OCI-LY7 (cell line): ENCODE measurements at regions not wholly inside any gene's neighbourhood (a gene's known extent, or its start where the extent isn't known, plus 50 kb on each side); places are given as distances from the start of the nearest gene placed in this dataset.

Experiments used
- BruUV-seq: library from RNA; stranded (reverse); fragments of 400-500 nt; replicated peaks from 2 replicates; lab custom pipeline; 2021; lab: Mats Ljungman, UMichigan
- CTCF ChIA-PET: fragments of 300-600 bp; sonication (Branson Sonifier 250); formaldehyde crosslinking; loops from one replicate; lab custom pipeline; 2022; ENCODE audit warnings: antibody characterized with exemption; ENCODE audit not compliant: unreplicated experiment; lab: Charles Lee
- POLR2A ChIA-PET: fragments of 300-600 bp; sonication (Branson Sonifier 250); formaldehyde crosslinking; loops from one replicate; lab custom pipeline; 2022; ENCODE audit warnings: antibody characterized with exemption; lab: Charles Lee
- DNase-seq: peaks from one replicate; pipeline ENCODE4 v3.0.0-alpha.2; 2015; ENCODE audit warnings: low spot score
- H2AFZ ChIP-seq: fragments of 200-600 bp; sonication (generic), shearing (Covaris generic); 2 replicates; pipeline ENCODE4 v1.6.1; 2014; ENCODE audit warnings: mild to moderate bottlenecking, antibody characterized with exemption, low read length, moderate library complexity
- H3K27ac ChIP-seq: fragments of 200-600 bp; sonication (generic); 2 replicates; pipeline ENCODE4 v1.5.1; 2014; ENCODE audit warnings: mixed run types, low read depth, mild to moderate bottlenecking, moderate library complexity, low read length, inconsistent platforms; ENCODE audit not compliant: poor library complexity, severe bottlenecking
- H3K36me3 ChIP-seq: fragments of 200-600 bp; sonication (generic); 2 replicates; pipeline ENCODE4 v1.6.1; 2014; ENCODE audit warnings: mild to moderate bottlenecking, antibody characterized with exemption, low read length, moderate library complexity, mixed read lengths; ENCODE audit not compliant: insufficient read depth
- H3K4me1 ChIP-seq: fragments of 200-600 bp; sonication (generic); 2 replicates; pipeline ENCODE4 v1.5.1; 2014; ENCODE audit warnings: mild to moderate bottlenecking, low read length; ENCODE audit not compliant: insufficient read depth, poor library complexity, severe bottlenecking
- H3K4me2 ChIP-seq: fragments of 200-600 bp; sonication (generic); 2 replicates; pipeline ENCODE4 v1.6.1; 2014; ENCODE audit warnings: mild to moderate bottlenecking, low read length
- H3K4me3 ChIP-seq: fragments of 200-600 bp; sonication (generic); 2 replicates; pipeline ENCODE4 v1.5.1; 2014; ENCODE audit warnings: mild to moderate bottlenecking, low read depth, low read length; ENCODE audit not compliant: poor library complexity, severe bottlenecking
- H3K79me2 ChIP-seq: fragments of 200-600 bp; sonication (generic); 2 replicates; pipeline ENCODE4 v1.6.1; 2016; ENCODE audit warnings: low read depth, mild to moderate bottlenecking, low read length, moderate library complexity, mixed read lengths; ENCODE audit not compliant: insufficient read depth
- H3K9me2 ChIP-seq: fragments of 200-600 bp; sonication (generic); 2 replicates; pipeline ENCODE4 v1.6.1; 2016; ENCODE audit warnings: mild to moderate bottlenecking, low read length, mixed read lengths; ENCODE audit not compliant: insufficient read depth
- H3K9me3 ChIP-seq: fragments of 200-600 bp; sonication (generic); 2 replicates; pipeline ENCODE4 v1.6.1; 2014; ENCODE audit warnings: mild to moderate bottlenecking, mixed run types, low read length, mixed read lengths
- H4K20me1 ChIP-seq: fragments of 200-600 bp; sonication (generic); 2 replicates; pipeline ENCODE4 v1.6.1; 2014; ENCODE audit warnings: mild to moderate bottlenecking, antibody characterized with exemption, low read length, moderate library complexity, mixed read lengths; ENCODE audit not compliant: insufficient read depth
- CTCF ChIP-seq: fragments of 200-600 bp; sonication (generic); conservative IDR thresholded peaks from 2 replicates; pipeline ENCODE4 v1.5.1; 2014; ENCODE audit warnings: mild to moderate bottlenecking, antibody characterized with exemption, low read length, moderate library complexity, mixed read lengths
- EZH2phosphoT487 ChIP-seq: fragments of 200-600 bp; sonication (generic); IDR thresholded peaks from 2 replicates; pipeline ENCODE4 v1.6.1; 2018; ENCODE audit warnings: low read depth, borderline replicate concordance, mild to moderate bottlenecking, mixed run types, antibody characterized with exemption, low read length, moderate library complexity, mixed read lengths
- intact Hi-C: fragments of 100-400 bp; cut with micrococcal nuclease; formaldehyde crosslinking; loops from one replicate; pipeline ENCODE4 v1.10.0; 2022; ENCODE audit not compliant: unreplicated experiment

GRCh38 chr1:221796700-221797099 lies 54.8 kb upstream of the DUSP10 start:
- CTCF ChIA-PET: no interaction called here
- TF ChIP-seq EZH2phosphoT487 (no peak), CTCF (no peak)

GRCh38 chr1:221795380-221795779 lies 53.5 kb upstream of the DUSP10 start:
- no peaks in the 10 kb centered on the region for H3K4me1 ChIP-seq
- H4K20me1 ChIP-seq: no peaks in the 10 kb centered on the region
- CTCF ChIA-PET: no interaction called here
- TF ChIP-seq CTCF: no peak
- no peak for TF ChIP-seq EZH2phosphoT487
- no peaks in the 10 kb centered on the region for H3K79me2 ChIP-seq
- no peak overlapping the region for H3K4me3 ChIP-seq
- intact Hi-C loops: no loop called here
- H2AFZ ChIP-seq: no peak overlapping the region
- no peaks in the 10 kb centered on the region for H3K36me3 ChIP-seq
- DNase-seq: no peak
- H3K9me3 ChIP-seq: 0 out of 2 replicates have a peak, but pooled peaks cover 5% of the 10 kb centered on the region
- H3K9me2 ChIP-seq: no peaks in the 10 kb centered on the region
- no peak overlapping the region for H3K4me2 ChIP-seq
- no peak overlapping the region for H3K27ac ChIP-seq
- BruUV-seq: no TSS peak
- POLR2A ChIA-PET: interaction anchor here (1.2 to 1.4 kb wide), 2 partner anchors 14 to 21 kb away, joined by 3 read pairs; no protein-coding TSS in a partner anchor

More at GRCh38 chr1:221796700-221797099, 54.8 kb upstream of the DUSP10 start:
- Histone ChIP-seq H3K4me3 (no peak overlapping the region), H3K79me2 (no peaks in the 10 kb centered on the region), H3K9me2 (no peaks in the 10 kb centered on the region), H4K20me1 (no peaks in the 10 kb centered on the region), H3K36me3 (no peaks in the 10 kb centered on the region), H2AFZ (no peak overlapping the region), H3K4me1 (no peaks in the 10 kb centered on the region), H3K27ac (no peak overlapping the region), H3K9me3 (0 out of 2 replicates have a peak, but pooled peaks cover 5% of the 10 kb centered on the region), H3K4me2 (no peak overlapping the region)
- POLR2A ChIA-PET: no interaction called here
- intact Hi-C loops: no loop called here
- no TSS peak for BruUV-seq
- no peak for DNase-seq

- intact Hi-C loops: no loop called here
- TF ChIP-seq EZH2phosphoT487 (no peak), CTCF (no peak)
- no peaks in the 10 kb centered on the region for H3K79me2 ChIP-seq
- CTCF ChIA-PET: no interaction called here
- no TSS peak for BruUV-seq
- H3K4me1 ChIP-seq: no peaks in the 10 kb centered on the region
- H2AFZ ChIP-seq: no peak overlapping the region
- H4K20me1 ChIP-seq: no peaks in the 10 kb centered on the region
- 0 out of 2 replicates have a peak, but pooled peaks cover 5% of the 10 kb centered on the region for H3K9me3 ChIP-seq
- no peak overlapping the region for H3K27ac ChIP-seq
- no peak overlapping the region for H3K4me2 ChIP-seq
- no peak for DNase-seq
- POLR2A ChIA-PET: interaction anchor here (0.7 to 1.4 kb wide), 3 partner anchors 10 to 22 kb away, joined by 3 read pairs; no protein-coding TSS in a partner anchor
- no peaks in the 10 kb centered on the region for H3K36me3 ChIP-seq
- no peak overlapping the region for H3K4me3 ChIP-seq
- H3K9me2 ChIP-seq: no peaks in the 10 kb centered on the region
Observed at GRCh38 chr1:221794935-221795334, 53.0 kb upstream of the DUSP10 start.
